Activated T-cell treated with anti-CD3 and anti-CD28 coated beads for 24 hours (primary cell): ENCODE measurements at regions not wholly inside any gene's neighbourhood (a gene's known extent, or its start where the extent isn't known, plus 50 kb on each side); places are given as distances from the start of the nearest gene placed in this dataset.

Experiments
- DNase-seq: peaks from one replicate; pipeline ENCODE4 v3.0.0-alpha.2; 2020; ENCODE audit warnings: low read depth

GRCh38 chr12:89821896-89822295, 113.3 kb upstream of the ATP2B1 start:
- DNase-seq = no peak

GRCh38 chr12:89817501-89818226, 109.0 kb upstream of the ATP2B1 start:
- DNase-seq = no peak

GRCh38 chr12:89815225-89815624, 106.6 kb upstream of the ATP2B1 start:
- DNase-seq = no peak

- DNase-seq = no peak
Observed at GRCh38 chr12:89803412-89803811, 94.8 kb upstream of the ATP2B1 start.

GRCh38 chr12:89801284-89801683, 92.6 kb upstream of the ATP2B1 start:
- DNase-seq = no peak

GRCh38 chr12:89800435-89800834, 91.8 kb upstream of the ATP2B1 start:
- no peak for DNase-seq

GRCh38 chr12:89799316-89799715, 90.7 kb upstream of the ATP2B1 start:
- no peak for DNase-seq

GRCh38 chr12:89797436-89797835, 88.8 kb upstream of the ATP2B1 start:
- no peak for DNase-seq

GRCh38 chr12:89796798-89797382, 88.3 kb upstream of the ATP2B1 start:
- DNase-seq = no peak

- no peak for DNase-seq
Observed at GRCh38 chr12:89793946-89794345, 85.3 kb upstream of the ATP2B1 start.

- no peak for DNase-seq
Observed at GRCh38 chr12:89791286-89791685, 82.6 kb upstream of the ATP2B1 start.

GRCh38 chr12:89789862-89790261, 81.2 kb upstream of the ATP2B1 start:
- no peak for DNase-seq

GRCh38 chr12:89787763-89788162, 79.1 kb upstream of the ATP2B1 start:
- no peak for DNase-seq

GRCh38 chr12:89786177-89786810, 77.7 kb upstream of the ATP2B1 start:
- DNase-seq = no peak

GRCh38 chr12:89783359-89784060, 74.9 kb upstream of the ATP2B1 start:
- DNase-seq = no peak

- no peak for DNase-seq
Observed at GRCh38 chr12:89782807-89783206, 74.2 kb upstream of the ATP2B1 start.

- no peak for DNase-seq
Observed at GRCh38 chr12:89781946-89782550, 73.4 kb upstream of the ATP2B1 start.

GRCh38 chr12:89781156-89781555, 72.5 kb upstream of the ATP2B1 start:
- no peak for DNase-seq

GRCh38 chr12:89779090-89779489, 70.5 kb upstream of the ATP2B1 start:
- DNase-seq = no peak

- no peak for DNase-seq
Observed at GRCh38 chr12:89777733-89778379, 69.2 kb upstream of the ATP2B1 start.

- DNase-seq = no peak
Observed at GRCh38 chr12:89775986-89776365, 67.3 kb upstream of the ATP2B1 start.
